T-helper 9 cell (primary cell): ENCODE measurements at regions not wholly inside any gene's neighbourhood (a gene's known extent, or its start where the extent isn't known, plus 50 kb on each side); places are given as distances from the start of the nearest gene placed in this dataset.
"Not testable (repeated sequence)": the region's sequence is repeated elsewhere in the genome, so short reads cannot be mapped to it uniquely, and the experiment has no call there.

ENCODE experiments used
- DNase-seq: peaks from one replicate; pipeline ENCODE4 v3.0.0-alpha.2; 2020

DNA sequence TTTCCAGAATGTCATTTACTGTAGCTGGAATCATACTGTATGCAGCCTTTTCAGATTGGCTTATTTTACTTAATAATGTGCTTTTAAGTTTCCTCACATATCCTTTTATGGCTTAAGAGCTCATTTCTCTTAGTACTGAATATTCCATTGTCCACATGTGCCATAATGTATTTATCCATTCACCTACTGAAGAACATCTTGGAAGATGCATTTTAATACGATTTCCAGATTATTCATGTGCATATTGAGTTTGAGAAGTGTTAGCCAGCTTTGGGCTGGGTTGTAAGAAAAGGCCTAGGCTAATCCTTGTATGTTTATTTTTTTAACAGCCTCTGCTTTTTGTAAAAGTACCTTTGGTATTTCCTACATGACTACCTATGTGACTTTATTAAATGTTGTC, 109.3 kb upstream of the MDFIC start:
- no peak for DNase-seq

DNA sequence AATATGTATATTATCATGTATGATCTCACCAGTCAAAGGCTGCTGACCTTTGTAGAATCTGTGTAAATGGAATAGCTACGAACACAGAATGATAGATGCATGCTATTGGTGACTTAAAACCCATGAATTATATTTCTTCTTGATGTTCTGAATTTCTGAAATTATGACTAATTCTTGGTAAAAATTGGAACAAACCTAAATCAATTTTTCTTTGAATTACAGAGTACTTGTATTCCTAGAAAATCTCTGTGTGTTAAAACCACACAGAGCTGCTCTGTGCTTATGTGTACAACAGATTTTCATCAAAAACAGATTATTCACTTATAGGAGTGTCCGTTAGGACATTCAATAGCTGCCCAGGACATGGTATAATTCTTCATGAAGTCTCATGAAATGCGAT, 108.3 kb upstream of the MDFIC start:
- no peak for DNase-seq

DNA sequence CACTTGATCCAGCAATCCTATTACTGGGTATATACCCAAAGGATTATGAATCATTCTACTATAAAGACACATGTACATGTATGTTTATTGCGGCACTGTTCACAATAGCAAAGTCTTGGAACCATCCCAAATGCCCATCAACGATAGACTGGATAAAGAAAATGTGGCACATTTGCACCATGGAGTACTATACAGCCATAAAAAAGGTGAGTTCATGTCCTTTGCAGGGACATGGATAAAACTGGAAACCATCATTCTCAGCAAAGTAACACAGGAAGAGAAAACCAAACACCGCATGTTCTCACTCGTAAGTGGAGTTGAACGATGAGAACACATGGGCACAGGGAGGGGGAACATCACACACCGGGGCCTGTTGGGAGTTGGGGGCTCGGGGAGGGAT, 104.9 kb upstream of the MDFIC start:
- not testable (repeated sequence) for DNase-seq

DNA sequence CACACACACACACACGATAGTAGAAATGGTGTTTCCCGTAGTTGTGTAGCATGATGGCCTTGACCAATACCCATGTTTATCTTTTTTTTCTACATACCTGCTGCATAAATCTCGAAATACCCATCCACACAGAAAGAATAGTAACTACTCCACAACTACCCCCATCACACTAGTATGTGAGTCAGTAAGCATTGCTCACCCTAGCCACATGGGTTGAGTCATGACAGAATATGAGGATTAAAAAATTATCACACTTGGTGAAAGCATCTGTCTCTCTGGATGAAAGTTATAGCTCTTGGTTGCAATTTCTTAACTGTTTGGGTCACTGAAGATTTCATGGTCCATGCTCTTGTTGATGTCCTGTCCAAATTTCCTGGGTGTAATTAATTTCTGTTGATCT, 103.4 kb upstream of the MDFIC start:
- no peak for DNase-seq

DNA sequence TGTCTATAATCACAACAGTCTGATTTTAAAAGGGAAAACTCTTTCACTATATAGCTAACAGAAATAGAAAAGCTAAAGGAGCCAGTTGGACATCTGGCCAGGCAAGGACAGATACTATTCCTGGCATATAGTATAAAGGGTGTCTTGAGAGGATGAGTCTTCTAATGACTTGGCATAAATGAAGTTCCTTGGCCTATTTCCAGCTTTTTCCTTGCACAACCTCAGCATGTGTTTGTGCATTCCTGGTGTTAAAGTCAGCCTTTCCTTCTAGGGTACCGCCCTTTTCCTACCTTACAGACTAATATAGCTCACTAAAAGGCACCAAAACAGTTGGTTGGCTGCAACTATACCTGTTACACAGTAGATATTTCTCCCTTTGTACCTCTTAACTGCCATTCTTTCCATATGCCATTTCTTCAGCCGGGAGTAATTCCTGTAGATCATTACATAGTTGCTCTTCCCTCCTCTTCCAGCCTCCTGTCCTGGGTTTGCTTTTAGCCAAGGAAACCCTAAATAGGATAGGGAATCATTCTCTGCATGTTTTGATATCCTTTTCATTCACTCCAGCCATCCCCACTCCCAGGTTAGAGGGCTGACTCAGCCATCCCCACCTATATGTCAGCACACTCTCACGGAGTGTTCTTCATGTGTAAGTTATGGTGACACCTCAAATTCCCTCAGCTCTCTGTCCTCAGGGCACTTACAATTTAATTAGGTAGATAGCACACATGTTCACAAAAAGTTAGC, 102.1 kb upstream of the MDFIC start:
- DNase-seq: no peak

DNA sequence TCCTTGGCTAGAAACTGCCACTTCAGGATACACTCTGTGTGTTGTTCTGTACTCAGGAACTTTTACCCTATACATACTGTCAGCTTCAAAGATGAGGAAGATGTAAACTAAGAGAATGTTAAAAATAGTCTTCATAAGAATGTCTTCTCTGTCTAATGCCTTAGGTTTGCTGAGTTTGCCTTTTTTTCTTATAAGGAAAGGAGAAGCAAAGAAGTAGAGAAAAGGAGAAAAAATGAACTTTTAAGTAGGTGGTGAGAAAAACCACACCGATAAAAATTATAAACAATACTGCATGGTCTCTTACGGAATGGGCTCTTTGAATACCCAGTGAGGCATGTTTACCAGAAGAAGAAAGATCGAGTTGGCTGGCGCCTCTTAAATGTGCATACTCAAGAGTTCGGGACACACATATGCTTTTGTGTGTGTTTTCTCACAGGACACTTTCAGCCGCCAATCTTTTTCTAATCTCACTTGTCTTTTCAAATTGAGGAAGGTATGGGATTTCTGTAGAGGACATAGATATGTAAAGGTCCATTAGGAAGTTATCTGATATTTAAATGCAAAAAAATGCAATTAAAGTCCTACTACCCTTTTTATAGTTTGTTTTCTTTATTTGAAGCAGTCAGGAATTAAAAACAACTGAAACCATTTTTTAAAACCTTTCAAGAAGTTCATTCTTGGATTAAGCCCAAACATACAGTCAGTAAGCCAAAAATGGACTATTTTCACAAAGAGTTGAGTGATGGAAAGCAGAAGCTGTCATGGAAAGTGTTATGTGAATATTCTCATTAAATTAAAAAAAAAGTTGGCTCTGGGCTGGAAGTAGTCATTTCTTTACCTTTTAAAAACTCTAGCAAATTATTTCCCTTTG, 100.6 kb upstream of the MDFIC start:
- no peak for DNase-seq

DNA sequence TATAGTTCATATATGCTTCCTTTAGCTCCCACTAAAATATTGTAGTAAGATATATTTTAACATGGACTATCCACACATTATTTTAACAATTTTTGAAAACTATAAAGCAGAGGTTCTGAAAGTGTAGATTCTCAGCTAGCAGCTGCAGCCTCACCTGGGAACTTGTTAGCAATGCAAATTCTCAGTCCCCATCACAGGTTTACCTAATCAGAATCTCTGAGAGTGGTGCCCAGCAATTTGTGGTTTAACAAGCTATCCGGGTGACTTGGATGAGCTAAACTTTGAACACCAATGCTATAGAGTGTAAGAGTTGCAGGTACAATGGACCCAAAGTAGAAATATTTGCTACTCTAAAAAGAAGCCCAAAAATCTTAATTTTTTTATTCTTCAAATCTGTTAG, 99.8 kb upstream of the MDFIC start:
- DNase-seq: no peak

DNA sequence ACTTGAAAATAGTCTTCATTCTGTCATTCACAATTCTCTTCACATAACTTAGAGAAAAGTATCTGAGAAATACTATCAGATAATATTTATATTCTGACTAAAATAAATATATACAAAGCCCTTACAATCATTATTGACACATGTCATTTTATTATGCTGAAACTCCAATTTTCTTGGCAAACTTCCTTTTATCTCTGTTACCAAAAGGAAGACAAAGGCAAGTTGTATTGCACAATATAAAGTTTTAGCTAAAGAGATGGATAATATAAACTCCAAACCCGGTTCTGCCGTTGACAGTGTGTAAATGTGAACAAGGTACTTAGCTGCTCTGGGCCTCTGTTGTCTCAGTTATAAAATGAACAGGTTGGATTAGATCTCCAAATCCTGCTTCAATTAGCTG, 99.0 kb upstream of the MDFIC start:
- no peak for DNase-seq

DNA sequence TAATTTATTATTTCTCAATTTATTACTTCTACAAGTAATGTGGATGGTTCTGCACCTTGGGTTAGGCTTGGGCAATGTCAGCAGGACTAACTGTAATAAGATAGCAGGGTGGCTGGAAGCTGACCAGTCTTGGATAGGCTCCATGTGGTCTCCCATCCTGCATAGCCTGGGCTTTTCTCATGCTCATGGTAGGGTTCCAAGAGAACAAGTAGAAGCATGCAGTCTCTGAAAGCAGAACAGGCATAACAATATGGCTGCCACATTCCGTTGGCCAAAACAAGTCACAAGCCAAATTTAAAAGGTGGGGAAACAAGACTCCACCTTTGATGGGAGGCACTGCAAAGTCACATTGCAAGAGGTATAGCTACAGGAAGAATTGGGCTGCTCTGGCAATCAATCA, 98.6 kb upstream of the MDFIC start:
- DNase-seq: no peak

DNA sequence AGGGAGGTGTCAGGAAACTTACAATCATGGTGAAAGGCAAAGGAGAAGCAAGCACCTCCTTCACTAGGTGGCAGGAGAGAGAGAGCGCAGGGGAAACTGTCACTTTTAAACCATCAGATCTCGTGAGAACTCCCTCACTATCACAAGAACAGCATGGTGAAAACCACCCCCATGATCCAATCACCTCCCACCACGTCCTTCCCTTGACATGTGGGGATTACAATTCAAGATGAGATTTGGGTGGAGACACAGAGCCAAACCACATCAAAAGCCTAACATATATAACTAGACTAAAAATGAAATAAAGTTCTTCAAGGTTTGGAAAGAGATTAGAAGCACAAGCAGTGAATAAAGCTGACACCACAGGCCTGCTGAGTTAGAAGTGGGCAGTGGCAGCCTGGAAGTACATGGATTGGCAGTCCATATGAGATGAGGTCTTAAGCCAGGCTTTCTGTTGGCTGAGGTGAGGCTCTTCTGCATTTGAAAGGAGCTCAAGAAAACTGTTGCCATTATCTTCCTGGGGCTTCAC, 96.4 kb upstream of the MDFIC start:
- no peak for DNase-seq

DNA sequence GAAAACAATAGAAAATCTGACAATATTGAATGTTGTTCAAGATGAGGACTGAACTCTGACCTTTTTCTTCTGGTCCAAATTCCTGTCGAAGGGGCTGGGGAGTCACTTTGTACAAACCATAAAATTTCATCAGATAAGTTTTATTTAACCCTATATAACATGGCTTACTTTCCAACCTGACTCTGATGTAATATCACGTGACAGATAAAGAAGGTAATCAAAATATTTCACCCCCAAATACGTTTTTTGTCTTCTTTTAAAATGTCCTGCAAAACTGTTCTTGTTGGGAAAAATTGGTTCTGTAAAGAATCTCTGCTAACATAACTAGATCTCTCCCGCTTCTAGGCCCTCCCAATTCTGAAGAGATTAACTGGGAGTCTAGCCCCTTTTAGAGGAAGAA, 90.9 kb upstream of the MDFIC start:
- no peak for DNase-seq

DNA sequence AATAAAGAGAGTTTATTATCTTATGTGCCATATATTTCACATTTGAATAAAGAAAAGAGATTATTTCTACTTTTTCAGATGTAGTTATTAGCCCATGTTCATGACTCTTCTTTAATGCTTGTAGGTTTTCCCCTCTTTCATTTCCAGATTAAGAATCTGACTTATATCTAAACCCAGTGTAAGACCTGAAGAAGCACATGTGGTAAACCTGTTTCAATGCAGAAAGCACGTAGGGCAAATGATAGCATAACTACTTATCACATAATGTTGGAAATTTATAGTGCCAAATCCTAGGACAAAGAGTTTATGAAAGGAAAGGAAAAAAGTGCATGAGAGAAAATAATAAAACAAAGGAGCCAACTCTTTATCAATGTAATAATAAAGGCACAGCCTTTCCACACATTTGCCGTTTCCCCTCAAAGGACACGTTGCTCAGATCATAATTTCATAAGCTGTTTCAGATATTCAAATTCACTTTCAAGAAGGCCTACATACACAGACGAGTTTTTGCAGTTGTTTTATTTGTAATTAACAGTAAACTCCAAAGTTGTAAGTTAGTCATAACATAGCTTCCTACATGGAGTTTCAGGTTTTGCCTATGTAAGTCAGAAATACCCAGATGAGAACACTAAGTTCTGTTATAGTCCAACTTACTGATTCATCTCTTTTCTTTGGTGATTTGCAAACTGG, 88.8 kb upstream of the MDFIC start:
- no peak for DNase-seq

DNA sequence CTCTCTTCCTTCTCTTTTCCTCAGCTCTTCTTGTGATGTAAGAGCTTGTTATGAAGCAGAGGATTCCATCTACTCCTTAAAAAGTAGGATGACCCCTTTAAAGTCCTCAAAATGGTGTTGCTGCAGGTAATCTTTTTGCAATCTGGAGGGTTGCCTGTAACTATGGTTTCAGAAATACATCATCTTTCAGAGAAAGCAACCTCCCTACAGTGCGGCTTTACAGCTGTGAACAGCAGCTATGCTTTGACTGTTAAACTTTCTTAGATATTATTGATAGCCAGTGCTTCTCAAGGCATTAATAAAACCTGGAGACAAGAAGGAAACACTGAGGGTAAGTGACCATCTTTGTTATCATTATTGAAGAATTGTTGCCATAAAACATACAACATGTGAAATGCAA, 86.6 kb upstream of the MDFIC start:
- no peak for DNase-seq

DNA sequence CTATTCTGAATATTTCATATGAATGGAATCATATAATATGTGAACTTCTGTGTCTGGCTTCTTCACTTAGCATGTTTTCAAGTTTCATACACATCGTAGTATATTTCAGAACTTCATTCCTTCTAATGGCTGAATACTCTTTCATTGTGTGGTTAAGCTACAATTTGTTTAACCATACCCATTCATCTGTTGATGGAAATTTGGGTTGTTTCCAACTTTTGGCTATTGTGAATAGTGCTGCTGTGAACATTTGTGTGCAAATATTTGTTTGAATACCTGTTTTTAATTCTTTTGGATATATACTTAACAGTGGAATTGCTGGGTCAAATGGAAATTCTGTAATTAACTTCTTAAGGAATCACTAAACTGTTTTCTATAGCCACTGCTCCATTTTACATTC, 86.0 kb upstream of the MDFIC start:
- DNase-seq: no peak

DNA sequence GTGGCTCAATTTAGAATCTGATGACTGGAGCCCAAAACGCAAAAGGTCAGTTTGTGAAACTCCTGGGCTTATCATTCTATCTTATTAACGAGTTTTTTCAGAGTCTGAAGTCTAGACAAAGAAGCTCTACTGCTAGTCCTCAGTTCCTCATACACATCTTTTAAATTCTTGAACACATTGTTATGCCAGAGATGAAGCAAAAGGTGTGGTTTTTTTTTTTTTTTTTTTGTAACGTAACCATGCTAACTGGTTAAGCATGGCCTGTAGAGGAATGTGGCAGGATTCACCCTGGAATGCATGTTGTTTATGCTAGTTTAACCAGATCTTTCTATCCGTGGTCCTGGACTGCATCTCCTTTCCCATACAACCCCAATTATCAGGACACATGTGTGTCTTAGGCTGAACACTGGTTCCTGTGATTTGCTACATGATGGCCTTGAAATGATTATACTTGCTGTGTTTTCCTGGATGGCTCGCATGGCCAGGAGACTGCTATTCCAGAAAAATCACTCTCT, 79.3 kb upstream of the MDFIC start:
- DNase-seq: no peak

DNA sequence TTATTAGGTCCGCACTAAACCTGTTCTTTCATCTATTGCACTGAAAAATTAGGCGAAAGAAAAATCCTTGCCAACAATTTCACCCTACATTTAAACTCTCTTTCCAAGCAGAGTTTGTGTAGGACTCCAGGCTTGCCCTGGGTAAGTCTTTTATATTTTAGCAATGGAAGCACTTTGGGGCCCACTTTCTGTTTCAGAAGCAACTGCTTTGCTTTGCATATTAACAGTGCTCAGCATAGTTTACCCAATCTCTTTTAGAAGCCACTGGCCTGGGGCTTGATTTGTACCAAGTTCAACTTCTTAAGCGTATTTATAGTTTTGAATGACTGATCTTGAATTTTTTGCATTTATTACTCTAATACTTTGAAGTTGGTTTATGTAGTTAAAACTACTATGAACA, 78.8 kb upstream of the MDFIC start:
- no peak for DNase-seq

DNA sequence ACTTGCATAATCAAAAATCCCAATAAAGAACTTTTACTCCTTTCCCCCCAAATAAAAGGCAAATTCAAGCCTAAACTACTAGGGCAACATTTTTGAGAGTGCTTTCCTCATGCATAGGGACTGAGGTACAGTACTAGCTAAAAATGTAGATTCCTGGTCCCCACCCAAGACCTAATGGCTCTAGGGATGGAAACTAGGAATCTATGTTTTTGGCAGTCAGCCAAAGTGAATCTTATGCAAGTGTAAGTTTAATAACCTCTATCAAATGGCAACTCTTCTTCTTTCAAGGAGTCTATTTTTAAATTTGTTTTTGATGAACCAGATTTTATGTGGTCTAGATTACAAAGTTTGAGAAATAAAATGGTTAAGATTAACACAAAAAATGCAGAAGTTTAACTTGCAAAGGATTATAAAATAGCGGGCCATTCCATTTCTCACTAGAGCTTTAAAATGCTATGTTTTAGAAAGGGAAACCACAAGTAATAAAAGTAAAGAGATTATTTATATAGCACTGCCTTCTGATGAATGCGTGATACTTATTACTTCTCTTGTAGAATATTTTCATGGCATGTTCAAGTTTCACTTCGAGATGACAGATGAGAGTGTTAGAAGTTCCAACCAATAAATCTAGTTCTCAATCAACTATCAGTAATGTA, 70.4 kb upstream of the MDFIC start:
- no peak for DNase-seq

DNA sequence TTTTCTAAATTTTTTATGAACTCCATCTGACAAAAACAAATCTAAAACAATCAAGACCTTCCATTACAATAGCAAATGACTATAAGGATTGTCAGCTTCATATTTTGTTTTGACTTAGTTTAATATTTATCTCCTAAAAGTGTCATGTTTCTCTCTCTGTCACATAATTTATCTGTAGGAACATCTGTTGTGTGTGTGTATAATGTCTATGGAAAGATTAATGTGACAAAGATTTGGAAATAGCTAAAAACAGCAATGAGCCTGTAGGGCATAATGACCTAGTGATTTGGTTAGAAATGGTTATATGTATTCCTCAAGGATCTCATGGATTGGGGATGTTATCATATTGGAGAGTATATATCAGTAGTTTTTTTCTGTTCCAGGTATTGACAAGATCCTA, 69.6 kb upstream of the MDFIC start:
- DNase-seq: no peak

DNA sequence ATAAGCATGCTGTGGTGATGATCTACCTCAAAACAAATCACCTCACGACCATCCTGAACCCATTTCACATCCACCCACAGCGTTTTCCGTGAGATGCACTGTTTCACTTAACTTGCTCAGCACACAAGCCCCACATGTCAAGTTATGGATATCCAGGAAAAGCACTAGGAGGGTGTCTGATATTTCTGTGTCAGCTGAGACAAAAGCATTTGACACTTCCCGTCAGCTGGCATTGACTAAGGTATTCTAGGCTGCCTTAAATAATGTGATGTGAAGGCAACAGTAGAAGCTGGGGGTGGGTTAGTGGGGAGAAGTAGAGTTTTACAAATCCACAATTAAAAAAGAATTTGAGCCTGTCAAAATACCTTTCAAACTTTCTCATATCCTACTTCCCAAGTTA, 68.7 kb upstream of the MDFIC start:
- DNase-seq: no peak

DNA sequence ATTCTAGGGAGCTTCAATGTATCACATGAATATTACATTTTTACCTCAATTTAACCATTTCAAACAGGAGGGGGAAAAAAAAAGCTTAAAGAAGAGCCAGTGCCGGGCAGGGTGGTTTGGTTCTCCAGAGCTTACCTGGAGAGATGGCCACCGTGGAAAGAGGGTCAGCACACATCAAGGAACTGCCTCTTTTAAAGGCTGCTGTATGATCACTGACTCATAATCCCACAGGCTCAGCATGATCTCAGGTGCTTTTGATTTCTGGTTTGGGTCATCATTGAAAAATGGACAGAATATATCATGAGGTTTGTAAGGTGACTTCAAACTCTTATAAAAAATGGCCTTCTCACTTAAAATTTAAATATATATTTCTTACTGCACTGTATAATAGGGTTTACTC, 67.5 kb upstream of the MDFIC start:
- no peak for DNase-seq

DNA sequence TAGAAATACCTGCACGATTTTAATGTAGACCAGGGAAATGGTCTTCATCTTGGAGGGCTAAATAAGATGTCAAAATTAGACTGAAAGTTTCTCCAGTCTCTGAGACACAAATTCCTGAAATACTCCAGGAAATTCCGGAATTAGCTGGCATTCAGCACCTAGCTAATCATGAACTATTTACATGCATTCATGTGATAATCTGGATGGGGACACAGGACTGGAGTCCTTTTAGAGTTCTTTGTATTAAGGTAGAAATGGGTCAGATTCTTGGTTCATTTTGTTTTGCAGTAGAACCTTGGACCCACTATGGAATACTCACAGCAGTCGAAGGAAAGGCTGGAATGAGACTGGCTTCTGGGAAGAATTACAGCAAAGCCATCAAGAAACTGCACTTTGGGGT, 65.3 kb upstream of the MDFIC start:
- no peak for DNase-seq

DNA sequence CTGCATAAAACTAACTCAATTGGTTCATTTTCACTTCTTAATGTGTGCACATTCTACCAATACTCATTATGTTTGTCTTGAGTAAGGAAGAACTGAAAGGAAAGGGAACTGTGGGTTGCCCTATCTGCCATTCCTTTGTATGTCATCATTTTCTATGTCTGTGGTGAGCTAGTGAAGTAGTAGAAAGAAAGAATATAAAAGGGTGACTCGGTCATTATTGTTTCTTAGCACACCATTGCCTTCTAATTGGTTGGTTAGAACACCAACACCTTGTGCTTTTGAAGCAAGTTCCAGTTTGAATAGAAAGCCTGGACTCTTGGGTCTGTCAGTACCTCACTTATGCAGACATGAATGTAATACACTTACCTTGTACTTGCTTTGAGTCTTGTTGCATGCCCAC, 64.3 kb upstream of the MDFIC start:
- no peak for DNase-seq

DNA sequence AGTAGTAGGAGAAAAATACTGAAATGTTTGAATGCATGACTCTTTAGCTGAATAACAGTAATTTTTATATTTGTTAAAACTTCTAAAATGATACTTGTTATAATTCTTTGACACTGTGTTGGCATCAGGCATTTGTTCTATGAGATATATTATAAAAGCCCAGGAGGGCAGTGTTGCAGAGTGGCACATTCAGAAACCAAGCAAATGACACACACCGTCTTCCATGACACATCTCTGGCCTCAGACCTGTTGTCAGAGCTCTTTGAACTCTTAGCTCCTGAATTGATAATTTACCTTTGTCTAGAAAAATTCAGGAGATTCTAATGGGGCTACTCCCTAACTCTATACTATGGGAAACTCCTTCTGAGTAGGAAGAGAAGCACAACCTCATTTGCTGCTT, 62.4 kb upstream of the MDFIC start:
- DNase-seq: no peak
